ENCODE measurements at regions not wholly inside any gene's neighbourhood (a gene's known extent, or its start where the extent isn't known, plus 50 kb on each side); places are given as distances from the start of the nearest gene placed in this dataset.

- TF ChIP-seq CTCF (IDR thresholded peaks at IDR 0.05) (no peak), POLR2AphosphoS5 (IDR thresholded peaks at IDR 0.05) (no peak), POLR2A (IDR thresholded peaks at IDR 0.05) (no peak)
Observed at GRCh38 chr10:91124016-91124415, 96.4 kb upstream of the PCGF5 start.
